Endothelial cell of umbilical vein (primary cell): ENCODE measurements at regions not wholly inside any gene's neighbourhood (a gene's known extent, or its start where the extent isn't known, plus 50 kb on each side); places are given as distances from the start of the nearest gene placed in this dataset.

Experiments used
- CTCF ChIP-seq, 2 donors: IDR thresholded peaks; 1 replicate in 1 of 2; 2 replicates in 1 of 2; pipeline ENCODE4 v1.5.1; 2011; ENCODE audit warnings: low read length in 2 of 2, mild to moderate bottlenecking in 2 of 2, moderate library complexity in 2 of 2, control low read depth in 1 of 2, inconsistent platforms in 1 of 2, low read depth in 1 of 2; ENCODE audit not compliant: insufficient read depth in 1 of 2; ENCODE audit errors: extremely low read depth in 1 of 2
- EZH2 ChIP-seq: IDR thresholded peaks from 2 replicates; pipeline ENCODE4 v1.6.1; 2012; ENCODE audit warnings: borderline replicate concordance, low read depth, mild to moderate bottlenecking, moderate library complexity, low read length, inconsistent platforms; ENCODE audit not compliant: severe bottlenecking
- FOS ChIP-seq: IDR thresholded peaks from 2 replicates; pipeline ENCODE4 v1.6.1; 2011; ENCODE audit warnings: mild to moderate bottlenecking, low read length, moderate library complexity, borderline replicate concordance; ENCODE audit not compliant: insufficient read depth
- GATA2 ChIP-seq: IDR thresholded peaks from 2 replicates; pipeline ENCODE4 v1.7.0; 2011; ENCODE audit warnings: low read depth, mild to moderate bottlenecking, moderate library complexity, mixed read lengths, low read length; ENCODE audit not compliant: insufficient read length, insufficient read depth
- JUN ChIP-seq: IDR thresholded peaks from 2 replicates; pipeline ENCODE4 v1.6.1; 2011; ENCODE audit warnings: borderline replicate concordance, low read depth; ENCODE audit not compliant: insufficient read length, insufficient read depth
- MAX ChIP-seq: IDR thresholded peaks from 2 replicates; pipeline ENCODE4 v1.6.1; 2011; ENCODE audit not compliant: insufficient read depth, insufficient read length
- MYC ChIP-seq: IDR thresholded peaks from one replicate; pipeline ENCODE4 v1.6.1; 2011; ENCODE audit warnings: mild to moderate bottlenecking, low read depth, low read length
- POLR2A ChIP-seq: IDR thresholded peaks from 2 replicates; pipeline ENCODE4 v1.6.1; 2012; ENCODE audit warnings: low read depth, mild to moderate bottlenecking, control low read depth, low read length
- POLR2AphosphoS5 ChIP-seq: IDR thresholded peaks from 2 replicates; pipeline ENCODE4 v1.6.1; 2012; ENCODE audit warnings: low read depth, mild to moderate bottlenecking, control low read depth, low read length, moderate library complexity; ENCODE audit not compliant: insufficient read depth

GRCh38 chr6:146872426-146872785, 273.6 kb downstream of the ADGB start:
- TF ChIP-seq JUN: no peak
- no peak for TF ChIP-seq POLR2A
- TF ChIP-seq CTCF (IDR thresholded peaks at IDR 0.05; ENCODE audit: extremely low read depth in 1 of 2, insufficient read depth in 1 of 2, low read depth in 1 of 2, low read length in 2 of 2): no peak
- TF ChIP-seq EZH2: no peak
- no peak for TF ChIP-seq MYC
- no peak for TF ChIP-seq POLR2AphosphoS5
- no peak for TF ChIP-seq FOS
- TF ChIP-seq MAX: no peak
- no peak for TF ChIP-seq GATA2
